PC-3 (cell line): ENCODE measurements at regions not wholly inside any gene's neighbourhood (a gene's known extent, or its start where the extent isn't known, plus 50 kb on each side); places are given as distances from the start of the nearest gene placed in this dataset.

Experiments used
- CTCF ChIP-seq: fragments of 300-600 bp; sonication (generic); conservative IDR thresholded peaks from 2 replicates; pipeline ENCODE4 v1.5.1; 2017; ENCODE audit warnings: antibody characterized with exemption, low read depth, mild to moderate bottlenecking, low read length
- EZH2 ChIP-seq: fragments of 300-600 bp; sonication (generic); IDR thresholded peaks from one replicate; pipeline ENCODE4 v1.6.1; 2017; ENCODE audit warnings: antibody characterized with exemption, mild to moderate bottlenecking, low read length; ENCODE audit not compliant: unreplicated experiment

- TF ChIP-seq CTCF: no peak
- TF ChIP-seq EZH2: no peak
Observed at GRCh38 chr12:89970722-89971121, 262.1 kb upstream of the ATP2B1 start.
